Adipocyte (in vitro differentiated cells): ENCODE measurements at regions not wholly inside any gene's neighbourhood (a gene's known extent, or its start where the extent isn't known, plus 50 kb on each side); places are given as distances from the start of the nearest gene placed in this dataset.

Experiments used
- DNase-seq: peaks from one replicate; pipeline ENCODE4 v3.0.0-alpha.2; 2015; ENCODE audit warnings: low read depth
- H3K27me3 ChIP-seq: replicated peaks from 2 replicates; pipeline ENCODE4 v1.7.0; 2013; ENCODE audit warnings: mild to moderate bottlenecking, low read length, moderate library complexity; ENCODE audit not compliant: control insufficient read depth, insufficient read depth
- H3K36me3 ChIP-seq: 2 replicates; pipeline ENCODE4 v1.7.0; 2013; ENCODE audit warnings: low read length, mild to moderate bottlenecking, moderate library complexity; ENCODE audit not compliant: control insufficient read depth, insufficient read depth, severe bottlenecking
- H3K4me1 ChIP-seq: 2 replicates; pipeline ENCODE4 v1.7.0; 2013; ENCODE audit warnings: mild to moderate bottlenecking, low read length, moderate library complexity; ENCODE audit not compliant: control insufficient read depth, insufficient read depth
- H3K4me3 ChIP-seq: 2 replicates; pipeline ENCODE4 v1.7.0; 2013; ENCODE audit warnings: mild to moderate bottlenecking, low read length, moderate library complexity
- H3K9ac ChIP-seq: 2 replicates; pipeline ENCODE4 v1.7.0; 2013; ENCODE audit warnings: mild to moderate bottlenecking, low read length, moderate library complexity
- H3K9me3 ChIP-seq: 2 replicates; pipeline ENCODE4 v1.7.0; 2013; ENCODE audit warnings: mild to moderate bottlenecking, low read length, moderate library complexity; ENCODE audit not compliant: control insufficient read depth

DNA sequence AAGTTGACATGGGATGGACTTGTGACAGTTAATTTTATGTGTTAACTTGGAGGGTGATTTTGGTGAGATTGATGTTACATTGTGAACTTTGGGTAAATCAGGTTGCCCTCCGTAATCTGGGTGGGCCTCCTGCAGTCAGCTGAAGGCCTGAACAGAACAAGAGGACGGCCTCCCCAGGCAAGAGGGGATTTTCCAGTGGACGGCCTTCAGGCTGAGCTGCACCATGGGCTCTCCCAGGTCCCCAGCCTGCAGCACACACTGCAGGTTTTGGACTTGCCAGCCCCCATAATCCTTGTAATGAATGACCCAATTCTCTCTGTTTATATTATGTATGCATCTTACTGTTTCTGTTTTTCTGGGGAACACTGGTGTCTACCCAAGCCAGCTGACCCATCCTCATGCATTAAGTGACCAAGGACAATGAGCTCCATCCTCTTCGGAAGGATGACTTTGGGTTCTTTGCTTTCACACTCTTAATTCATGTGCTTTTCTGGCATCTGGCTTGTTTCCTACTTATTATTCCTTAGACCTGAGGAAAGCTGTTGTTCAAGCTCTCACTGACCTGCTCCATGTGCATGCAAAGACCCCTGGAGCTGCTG lies 64.2 kb downstream of the DACT2 start:
- Histone ChIP-seq H3K9me3 (peaks cover 25% of the 10 kb centered on the region), H3K4me1 (no peaks in the 10 kb centered on the region)

DNA sequence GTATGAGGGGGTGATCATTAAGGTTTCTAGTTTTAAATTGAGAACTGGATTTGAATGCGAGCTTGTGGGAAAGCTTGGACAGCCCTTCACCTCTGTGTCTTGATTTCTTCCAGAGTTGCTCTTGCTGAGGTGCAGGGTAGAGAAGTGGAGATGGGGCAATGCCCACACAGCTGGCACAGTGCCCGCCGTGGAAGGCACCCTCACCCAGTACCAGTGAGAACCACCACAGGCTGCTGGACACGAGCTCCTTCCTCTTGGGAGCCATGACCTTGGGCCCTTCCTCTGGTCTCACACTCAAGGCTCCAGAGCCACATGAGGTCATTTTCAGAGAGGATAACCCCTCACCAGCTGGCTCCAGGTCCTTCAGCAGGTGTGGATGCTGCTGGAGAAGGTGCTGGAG lies 67.3 kb downstream of the DACT2 start:
- no peaks in the 10 kb centered on the region for H3K4me1 ChIP-seq
- H3K9ac ChIP-seq, result no peak overlapping the region
- no peak overlapping the region for H3K4me3 ChIP-seq
- DNase-seq, result no peak
- no peaks in the 10 kb centered on the region for H3K36me3 ChIP-seq
- peaks cover 25% of the 10 kb centered on the region for H3K9me3 ChIP-seq
- H3K27me3 ChIP-seq, result peaks cover 36% of the 10 kb centered on the region

More for the DNA sequence above, 64.2 kb downstream of the DACT2 start:
- no peaks in the 10 kb centered on the region for H3K36me3 ChIP-seq
- peaks cover 33% of the 10 kb centered on the region for H3K27me3 ChIP-seq
- H3K9ac ChIP-seq, result no peak overlapping the region
- DNase-seq, result no peak
- H3K4me3 ChIP-seq, result no peak overlapping the region

DNA sequence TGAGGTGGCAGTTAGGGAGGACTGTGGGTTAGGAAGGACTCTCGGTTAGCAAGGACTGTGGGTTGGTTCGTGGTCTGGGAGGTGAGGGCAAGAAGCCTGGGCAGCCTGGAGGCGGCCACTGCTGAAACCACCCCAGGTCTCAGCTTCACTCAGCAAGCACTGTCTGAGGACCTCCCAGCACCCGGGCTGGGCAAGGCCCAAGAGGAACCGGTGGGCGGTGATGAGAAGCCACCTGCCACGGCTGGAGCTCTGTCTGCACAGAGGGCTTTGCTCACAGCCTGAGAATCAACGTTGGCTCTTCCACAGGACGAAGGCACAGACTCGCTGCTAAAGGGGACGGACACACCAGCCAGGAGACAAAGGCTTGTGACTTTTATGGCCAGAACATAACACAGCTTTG lies 69.3 kb downstream of the DACT2 start:
- no peaks in the 10 kb centered on the region for H3K36me3 ChIP-seq
- DNase-seq, result no peak
- H3K27me3 ChIP-seq, result peaks cover 28% of the 10 kb centered on the region
- H3K9me3 ChIP-seq, result peaks cover 11% of the 10 kb centered on the region
- no peak overlapping the region for H3K4me3 ChIP-seq
- no peak overlapping the region for H3K9ac ChIP-seq
- H3K4me1 ChIP-seq, result no peaks in the 10 kb centered on the region

- H3K4me1 ChIP-seq, result no peaks in the 10 kb centered on the region
- no peak overlapping the region for H3K4me3 ChIP-seq
These were observed 69.8 kb downstream of the DACT2 start for GRCh38 chr6:168249746-168250145.

GRCh38 chr6:168248148-168248620 lies 71.4 kb downstream of the DACT2 start:
- Histone ChIP-seq H3K9me3 (no peaks in the 10 kb centered on the region), H3K27me3 (peaks cover 29% of the 10 kb centered on the region), H3K9ac (no peak overlapping the region), H3K4me1 (no peaks in the 10 kb centered on the region), H3K36me3 (no peaks in the 10 kb centered on the region), H3K4me3 (no peak overlapping the region)
- DNase-seq, result no peak

More at GRCh38 chr6:168249746-168250145, 69.8 kb downstream of the DACT2 start:
- peaks cover 28% of the 10 kb centered on the region for H3K27me3 ChIP-seq
- no peak overlapping the region for H3K9ac ChIP-seq
- H3K36me3 ChIP-seq, result no peaks in the 10 kb centered on the region
- no peak for DNase-seq
- peaks cover 6% of the 10 kb centered on the region for H3K9me3 ChIP-seq

DNA sequence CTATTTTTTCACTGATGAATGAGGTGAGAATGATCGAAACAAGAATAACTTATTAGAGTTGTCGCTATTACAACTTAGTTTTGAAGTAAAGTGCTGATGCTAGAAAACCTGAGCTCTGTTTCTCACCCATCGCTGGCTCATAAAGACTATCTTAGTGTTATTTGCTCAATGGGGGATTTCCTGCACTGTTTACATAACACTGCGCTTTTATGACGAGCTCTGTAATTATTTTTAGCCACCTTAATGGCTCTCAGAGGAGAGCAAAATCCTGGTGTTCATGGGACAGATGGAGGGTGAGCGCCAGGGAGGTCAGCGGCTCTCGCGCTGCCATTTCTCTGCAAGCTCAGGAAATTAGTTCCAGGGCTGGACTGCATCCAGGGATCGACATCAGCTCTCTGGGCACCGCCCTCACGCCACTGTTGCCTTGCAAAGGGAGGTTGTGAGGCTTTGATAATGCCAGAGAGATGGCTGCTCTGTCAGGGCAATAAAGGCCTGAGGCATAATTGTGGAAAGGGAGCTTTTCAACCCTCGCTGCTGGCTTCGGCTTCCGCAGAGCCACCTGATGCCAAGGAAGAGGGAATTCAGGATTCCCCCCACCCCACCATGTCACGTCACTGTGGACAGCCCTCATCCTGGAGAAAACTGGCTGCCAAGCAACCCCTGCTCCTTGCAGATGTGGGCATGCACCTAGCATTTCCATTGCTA lies 72.0 kb downstream of the DACT2 start:
- Histone ChIP-seq H3K27me3 (peaks cover 29% of the 10 kb centered on the region), H3K4me1 (no peaks in the 10 kb centered on the region), H3K9me3 (no peaks in the 10 kb centered on the region), H3K4me3 (no peak overlapping the region), H3K9ac (no peak overlapping the region), H3K36me3 (no peaks in the 10 kb centered on the region)
- DNase-seq, result no peak

- no peak overlapping the region for H3K9ac ChIP-seq
These were observed 74.5 kb downstream of the DACT2 start for GRCh38 chr6:168244961-168245551.

GRCh38 chr6:168243812-168244376 lies 75.7 kb downstream of the DACT2 start:
- H3K9me3 ChIP-seq, result no peaks in the 10 kb centered on the region
- H3K27me3 ChIP-seq, result peaks cover 19% of the 10 kb centered on the region
- no peaks in the 10 kb centered on the region for H3K36me3 ChIP-seq
- no peaks in the 10 kb centered on the region for H3K4me1 ChIP-seq
- H3K9ac ChIP-seq, result no peak overlapping the region
- H3K4me3 ChIP-seq, result no peak overlapping the region
- DNase-seq, result no peak

More at GRCh38 chr6:168244961-168245551, 74.5 kb downstream of the DACT2 start:
- DNase-seq, result no peak
- no peaks in the 10 kb centered on the region for H3K9me3 ChIP-seq
- H3K4me1 ChIP-seq, result no peaks in the 10 kb centered on the region
- H3K36me3 ChIP-seq, result no peaks in the 10 kb centered on the region
- H3K27me3 ChIP-seq, result peaks cover 30% of the 10 kb centered on the region
- no peak overlapping the region for H3K4me3 ChIP-seq

GRCh38 chr6:168242940-168243225 lies 76.7 kb downstream of the DACT2 start:
- DNase-seq, result no peak
- H3K4me3 ChIP-seq, result no peak overlapping the region
- H3K4me1 ChIP-seq, result no peaks in the 10 kb centered on the region
- H3K9me3 ChIP-seq, result no peaks in the 10 kb centered on the region
- peaks cover 18% of the 10 kb centered on the region for H3K27me3 ChIP-seq
- no peaks in the 10 kb centered on the region for H3K36me3 ChIP-seq
- H3K9ac ChIP-seq, result no peak overlapping the region

DNA sequence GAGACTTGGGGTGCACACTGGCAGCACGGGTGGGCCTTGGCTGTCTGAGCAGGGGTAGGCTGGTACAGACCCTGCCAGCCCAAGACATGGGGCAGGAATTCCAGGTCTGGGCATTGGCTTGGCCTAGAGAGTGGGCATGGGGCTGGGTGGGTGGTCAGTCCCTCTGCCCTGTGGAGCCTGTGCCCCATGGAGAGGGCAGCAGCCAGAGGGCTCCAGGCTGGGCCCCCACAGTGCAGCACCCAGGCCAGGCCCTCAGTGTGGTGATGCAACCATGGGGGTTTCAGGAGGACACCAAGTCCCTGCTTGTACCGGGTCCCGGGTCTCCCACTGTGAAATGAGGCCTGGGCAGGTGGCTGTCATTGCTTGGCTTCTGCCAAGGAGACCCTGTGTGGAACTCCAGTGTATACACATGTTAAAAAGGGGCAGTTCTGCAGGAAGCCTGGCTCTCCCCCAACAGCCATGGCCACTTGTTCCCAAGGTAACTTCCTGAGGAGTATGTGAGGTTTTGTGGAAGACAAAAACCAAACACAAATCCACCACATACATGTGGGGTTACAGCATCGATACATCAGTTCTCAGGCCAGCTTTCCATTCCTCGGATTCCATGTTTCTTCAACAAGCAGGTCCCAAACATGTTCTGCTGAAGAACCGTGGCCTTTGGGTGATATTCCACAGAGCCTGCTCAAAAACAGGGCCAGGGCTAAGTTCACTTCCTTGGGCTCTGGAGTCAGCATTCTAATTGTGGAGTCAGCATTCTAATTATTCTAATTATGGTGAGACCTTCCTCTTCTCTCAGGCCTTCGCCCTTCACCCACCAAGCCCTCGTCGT lies 77.3 kb downstream of the DACT2 start:
- Histone ChIP-seq H3K9me3 (no peaks in the 10 kb centered on the region), H3K4me3 (no peak overlapping the region), H3K36me3 (no peaks in the 10 kb centered on the region), H3K9ac (no peak overlapping the region), H3K27me3 (peaks cover 18% of the 10 kb centered on the region), H3K4me1 (no peaks in the 10 kb centered on the region)
- no peak for DNase-seq

- Histone ChIP-seq H3K27me3 (peaks cover 12% of the 10 kb centered on the region), H3K36me3 (no peaks in the 10 kb centered on the region), H3K9ac (no peak overlapping the region)
These were observed 79.4 kb downstream of the DACT2 start for GRCh38 chr6:168240160-168240559.

More at GRCh38 chr6:168240160-168240559, 79.4 kb downstream of the DACT2 start:
- H3K4me1 ChIP-seq, result no peaks in the 10 kb centered on the region
- DNase-seq, result no peak
- H3K9me3 ChIP-seq, result no peaks in the 10 kb centered on the region
- H3K4me3 ChIP-seq, result no peak overlapping the region
